ENCODE measurements at regions not wholly inside any gene's neighbourhood (a gene's known extent, or its start where the extent isn't known, plus 50 kb on each side); places are given as distances from the start of the nearest gene placed in this dataset.

DNA sequence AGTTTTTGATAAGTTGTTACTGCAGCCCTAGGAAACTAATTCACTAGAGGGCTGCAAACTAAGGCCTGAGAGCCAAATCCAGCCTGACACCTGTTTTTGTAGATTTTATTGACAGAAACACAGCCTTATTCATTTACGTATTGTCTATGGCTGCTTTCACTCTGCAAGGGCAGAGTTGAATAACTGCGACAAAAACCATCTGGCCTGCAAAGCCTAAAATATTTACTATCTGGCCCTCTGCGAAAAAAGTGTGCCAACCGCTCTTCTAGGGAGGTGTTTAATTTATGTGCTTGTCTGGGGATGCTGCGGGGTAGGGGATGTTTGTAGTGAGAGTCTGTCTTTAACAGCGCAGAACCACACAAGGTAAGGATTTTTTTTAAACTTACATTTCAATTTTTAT, 165.0 kb upstream of the RBFOX1 start:
- DNase-seq (ENCODE audit: insufficient read length, low spot score) (no peak), FAIRE-seq (no peak)
- TF ChIP-seq, protein P1, sequence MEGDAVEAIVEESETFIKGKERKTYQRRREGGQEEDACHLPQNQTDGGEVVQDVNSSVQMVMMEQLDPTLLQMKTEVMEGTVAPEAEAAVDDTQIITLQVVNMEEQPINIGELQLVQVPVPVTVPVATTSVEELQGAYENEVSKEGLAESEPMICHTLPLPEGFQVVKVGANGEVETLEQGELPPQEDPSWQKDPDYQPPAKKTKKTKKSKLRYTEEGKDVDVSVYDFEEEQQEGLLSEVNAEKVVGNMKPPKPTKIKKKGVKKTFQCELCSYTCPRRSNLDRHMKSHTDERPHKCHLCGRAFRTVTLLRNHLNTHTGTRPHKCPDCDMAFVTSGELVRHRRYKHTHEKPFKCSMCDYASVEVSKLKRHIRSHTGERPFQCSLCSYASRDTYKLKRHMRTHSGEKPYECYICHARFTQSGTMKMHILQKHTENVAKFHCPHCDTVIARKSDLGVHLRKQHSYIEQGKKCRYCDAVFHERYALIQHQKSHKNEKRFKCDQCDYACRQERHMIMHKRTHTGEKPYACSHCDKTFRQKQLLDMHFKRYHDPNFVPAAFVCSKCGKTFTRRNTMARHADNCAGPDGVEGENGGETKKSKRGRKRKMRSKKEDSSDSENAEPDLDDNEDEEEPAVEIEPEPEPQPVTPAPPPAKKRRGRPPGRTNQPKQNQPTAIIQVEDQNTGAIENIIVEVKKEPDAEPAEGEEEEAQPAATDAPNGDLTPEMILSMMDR (IDR thresholded peaks at IDR 0.05; ENCODE audit: insufficient read depth, missing control alignments): no peak

DNA sequence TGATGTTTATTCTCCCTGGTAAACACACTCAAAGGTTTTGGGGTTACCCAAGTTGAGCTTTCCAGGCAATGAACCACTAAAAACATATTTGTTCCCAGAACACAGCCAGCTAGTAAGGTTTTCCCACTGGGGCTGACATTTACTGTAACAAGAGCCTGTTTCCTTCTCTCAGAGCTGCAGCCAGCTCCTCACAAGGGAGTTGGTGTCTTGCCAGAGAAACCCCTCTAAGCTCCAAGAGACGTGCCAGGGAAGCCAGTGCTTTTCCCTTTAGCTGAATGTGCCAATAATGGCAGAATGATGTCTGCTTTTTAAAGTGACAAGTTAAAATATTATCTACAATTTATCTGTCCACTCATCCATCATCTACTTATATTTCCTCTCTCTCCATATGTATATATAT, 170.8 kb upstream of the RBFOX1 start:
- FAIRE-seq (no peak), DNase-seq (ENCODE audit: insufficient read length, low spot score) (no peak)
- TF ChIP-seq, protein P1 (IDR thresholded peaks at IDR 0.05; ENCODE audit: insufficient read depth, missing control alignments): no peak

DNA sequence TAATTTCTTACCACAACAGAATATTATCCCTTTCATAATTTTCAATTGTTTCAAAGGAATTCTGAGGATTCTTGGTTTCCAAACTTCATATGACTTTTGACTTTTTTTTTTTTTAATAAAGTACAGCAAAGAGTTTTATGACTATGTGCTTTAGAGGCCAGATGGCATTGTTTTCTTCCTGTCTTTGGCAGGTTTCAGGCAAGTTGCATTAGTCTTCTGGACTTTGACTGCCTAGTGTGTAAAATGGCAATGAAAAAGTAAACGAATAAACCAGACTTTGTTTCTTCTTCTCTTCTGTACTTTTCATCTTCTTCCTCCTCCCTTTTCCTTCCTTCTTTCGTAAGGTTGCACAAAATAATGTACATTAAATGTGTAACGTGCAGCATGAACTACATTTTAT, 172.6 kb upstream of the RBFOX1 start:
- DNase-seq (ENCODE audit: insufficient read length, low spot score): no peak
- TF ChIP-seq, protein P1 (IDR thresholded peaks at IDR 0.05; ENCODE audit: insufficient read depth, missing control alignments): no peak
- FAIRE-seq: no peak

DNA sequence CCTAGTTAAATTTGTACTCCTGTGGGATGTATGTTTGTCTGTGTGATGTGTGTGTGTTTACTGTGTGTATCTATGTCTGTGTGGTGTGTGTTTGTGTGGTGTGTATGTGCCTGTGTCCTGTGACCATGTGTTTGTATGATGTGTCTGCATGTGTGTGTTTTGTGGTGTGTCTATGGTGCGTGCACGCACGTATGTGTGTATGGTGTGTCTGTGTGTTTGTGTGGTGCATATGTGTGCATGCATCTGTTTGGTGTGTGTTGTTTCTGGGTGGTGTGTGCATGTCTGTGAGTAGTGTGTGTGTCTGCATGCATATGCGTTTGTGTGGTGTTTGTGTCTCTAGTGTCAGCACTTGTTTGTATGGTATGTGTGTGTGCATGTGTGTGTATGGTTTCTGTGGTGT, 174.2 kb upstream of the RBFOX1 start:
- DNase-seq (ENCODE audit: insufficient read length, low spot score) (no peak), FAIRE-seq (no peak)
- TF ChIP-seq, protein P1 (IDR thresholded peaks at IDR 0.05; ENCODE audit: insufficient read depth, missing control alignments): no peak

DNA sequence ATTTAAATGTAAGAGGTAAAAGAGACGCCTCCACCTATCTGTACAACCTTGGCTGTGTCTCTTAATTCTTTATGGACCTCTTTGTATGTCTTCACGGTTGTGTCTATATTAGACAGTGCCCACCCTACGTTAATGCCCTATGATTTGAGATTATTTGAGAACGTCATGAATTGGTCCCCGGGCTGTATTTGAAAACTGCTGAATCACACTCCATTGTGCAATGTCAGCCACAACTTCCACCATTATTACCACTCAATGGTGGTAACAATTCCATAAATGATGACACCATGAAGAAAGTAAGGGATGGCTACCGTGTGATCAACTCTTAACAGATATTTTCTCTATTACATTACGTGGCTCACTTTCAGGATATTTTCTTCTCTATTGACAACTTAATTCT, 182.4 kb upstream of the RBFOX1 start:
- TF ChIP-seq, protein P1 (IDR thresholded peaks at IDR 0.05; ENCODE audit: insufficient read depth, missing control alignments): no peak
- FAIRE-seq: no peak
- no peak for DNase-seq (ENCODE audit: insufficient read length, low spot score)

DNA sequence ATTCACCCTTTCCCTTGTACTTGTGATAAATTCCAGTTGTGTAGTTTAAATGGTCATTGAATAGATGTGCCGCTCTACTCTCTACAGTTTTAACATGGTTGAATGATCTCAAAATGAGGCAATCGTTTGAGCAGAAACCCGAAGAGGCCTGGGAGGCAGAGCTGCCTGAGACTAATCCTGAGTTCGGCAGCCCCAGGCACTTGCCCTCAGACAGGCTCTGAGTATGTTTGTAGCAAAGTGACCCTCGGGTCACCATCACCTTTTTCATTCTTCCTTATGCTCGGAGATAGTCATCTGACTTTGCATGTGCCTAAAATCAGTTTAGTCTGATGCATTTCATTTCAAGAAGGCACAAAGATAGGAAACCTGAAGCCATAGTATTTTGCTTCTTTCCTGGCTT, 184.0 kb upstream of the RBFOX1 start:
- TF ChIP-seq, protein P1 (IDR thresholded peaks at IDR 0.05; ENCODE audit: insufficient read depth, missing control alignments): no peak
- no peak for DNase-seq (ENCODE audit: insufficient read length, low spot score)
- no peak for FAIRE-seq

DNA sequence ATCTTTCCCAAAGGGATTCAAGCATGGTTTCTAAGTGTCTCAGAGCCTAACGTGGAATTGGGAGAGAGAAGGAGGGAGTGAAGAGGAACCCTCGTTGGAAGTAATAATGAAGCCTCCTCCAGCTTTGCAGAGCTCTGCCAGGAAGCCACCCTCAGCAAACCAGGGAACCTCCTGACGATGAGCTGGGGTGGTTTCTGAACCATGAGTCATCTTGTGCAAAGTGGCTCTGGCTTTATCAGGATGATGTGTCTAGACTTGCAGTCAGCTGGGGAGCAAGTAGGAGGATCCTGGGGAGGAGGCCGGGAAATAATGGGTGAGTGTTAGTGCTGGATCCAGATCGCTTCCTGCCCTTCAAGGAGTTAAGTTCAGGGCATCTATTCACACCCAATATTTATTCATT, 191.7 kb upstream of the RBFOX1 start:
- no peak for DNase-seq (ENCODE audit: insufficient read length, low spot score)
- TF ChIP-seq, protein P1 (IDR thresholded peaks at IDR 0.05; ENCODE audit: insufficient read depth, missing control alignments): no peak
- FAIRE-seq: no peak
